Heart left ventricle (tissue), 16 donors: ENCODE measurements at regions not wholly inside any gene's neighbourhood (a gene's known extent, or its start where the extent isn't known, plus 50 kb on each side); places are given as distances from the start of the nearest gene placed in this dataset.

ENCODE experiments used
- ATAC-seq, 4 donors: fragments of 200-7000 bp; cut with Tn5 transposase; one replicate each; pipeline ENCODE4 v1.9.1; 2020 to 2022; ENCODE audit warnings: moderate library complexity in 4 of 4, mild to moderate bottlenecking in 3 of 4, moderate number of reproducible peaks in 1 of 4
- DNase-seq, 5 donors: peaks; one replicate each; pipeline ENCODE4 v3.0.0-alpha.2; 2020
- H3K27ac ChIP-seq, 12 donors: fragments of 200-600 bp; sonication (generic) in 4 of 12; one replicate each; pipeline versions ENCODE4 v1.5.0 to v1.8.0; 2016 to 2022; ENCODE audit warnings: mild to moderate bottlenecking in 2 of 12
- H3K27me3 ChIP-seq, 9 donors: fragments of 200-600 bp; sonication (generic) in 2 of 9; one replicate each; pipeline versions ENCODE4 v1.5.1 to v1.8.0; 2016 to 2022; ENCODE audit warnings: mild to moderate bottlenecking in 3 of 9
- H3K36me3 ChIP-seq, 9 donors: fragments of 200-600 bp; sonication (generic) in 2 of 9; one replicate each; pipeline versions ENCODE4 v1.5.0 to v1.8.0; 2018 to 2022; ENCODE audit warnings: mild to moderate bottlenecking in 2 of 9
- H3K4me1 ChIP-seq, 12 donors: fragments of 200-600 bp; sonication (generic) in 4 of 12; one replicate each; pipeline versions ENCODE4 v1.5.0 to v1.8.0; 2016 to 2022; ENCODE audit warnings: mild to moderate bottlenecking in 3 of 12
- H3K4me3 ChIP-seq, 12 donors: fragments of 200-600 bp; sonication (generic) in 4 of 12; one replicate each; pipeline versions ENCODE4 v1.5.0 to v1.8.0; 2017 to 2022; ENCODE audit warnings: mild to moderate bottlenecking in 9 of 12, moderate library complexity in 4 of 12
- H3K9me3 ChIP-seq, 12 donors: fragments of 200-600 bp; sonication (generic) in 4 of 12; one replicate each; pipeline versions ENCODE4 v1.5.0 to v1.8.0; 2016 to 2022; ENCODE audit warnings: mild to moderate bottlenecking in 1 of 12
- POLR2A ChIP-seq, 2 donors: fragments of 450-650 bp; IDR thresholded peaks; one replicate each; pipeline ENCODE4 v1.6.1; 2017; ENCODE audit warnings: antibody characterized with exemption in 2 of 2, mild to moderate bottlenecking in 2 of 2, moderate library complexity in 2 of 2
- WGBS, 4 donors: extraction: QIAGEN DNeasy Blood & Tissue Kit in 2 of 4; methylation state at CpG; one replicate each; pipeline versions ENCODE4 v1.1.5 to v1.1.7; 2013 to 2018; 5-methylcytosine and 5-hydroxymethylcytosine counted together
- intact Hi-C, 10 donors: fragments of 100-400 bp; cut with DNase I; formaldehyde crosslinking; loops; one replicate each; pipeline versions ENCODE4 v1.11.1 to v1.14.2; 2022
- TF ChIP-seq, protein P1 (sequence below), 12 donors: fragments of 200-600 bp; sonication (generic) in 4 of 12; IDR thresholded peaks; one replicate each; pipeline versions ENCODE4 v1.5.0 to v1.8.0; 2018 to 2022; ENCODE audit warnings: antibody characterized with exemption in 12 of 12, mild to moderate bottlenecking in 5 of 12
- donor health status: ischemic (EF 13 %, LVEDD 7.1; RV severe dilation, severe dysfunction).
- donor health status: healthy with polysubstance abuse.
- donor health status: DM: no; HTN: yes; CAD: no.
- donor health status: DM: no; HTN: no; CAD: no.
- donor health status: ischemic (EF 25% LVEDD 6.9; RV normal size, moderate dysfunction).
- donor health status: ischemic (EF 25% LVEDD 5.7; RV mildly dilated, moderate dysfunction).
- donor health status: healthy.
- donor health status: DM: yes; HTN: yes; CAD: no.
- donor health status: ischemic (EF 35%, LVEDD 5.7; RV mildly dilated, moderate dysfunction).
- donor health status: nonischemic (EF 11% LVEDD 7.7; RV severe dilation, severe dysfunction).
- donor health status: DM: yes; HTN: yes; CAD: no.
- donor health status: PGD.
- donor health status: ischemic (EF 29% LVEDD 5.4; RV normal size, mild dysfunction).
- donor health status: nonischemic (EF 23%, LVEDD 6.1; RV moderate dilation, normal function).

DNA sequence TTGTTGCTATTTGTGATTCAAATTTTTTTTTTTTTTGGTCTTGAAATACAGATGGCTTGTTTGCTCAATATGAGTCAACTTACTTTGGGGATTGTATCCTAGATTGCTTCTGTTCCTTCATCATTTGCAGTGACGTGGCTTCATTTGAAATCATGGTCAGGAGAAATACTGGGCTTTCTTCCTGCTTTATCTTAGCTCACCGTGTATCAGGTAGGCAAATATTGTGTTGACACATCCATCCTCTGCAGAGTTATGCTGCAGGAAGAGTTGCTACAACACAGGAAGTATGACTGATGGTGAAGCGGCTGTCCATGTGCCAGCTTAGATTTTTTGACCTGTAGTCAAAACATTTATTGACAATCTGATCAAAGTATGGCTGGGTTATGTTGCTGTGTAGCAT, 232.2 kb downstream of the C4orf33 start:
- no peak for ATAC-seq
- peaks cover 0 to 23% (median 0%) of the 10 kb centered on the region in 12 donors for H3K4me1 ChIP-seq
- WGBS, 4 donors, result 54 to 62% (median 58%) methylated on average over 3 of the region's 3 CpGs
- no peak overlapping the region for H3K4me3 ChIP-seq
- no peaks in the 10 kb centered on the region for H3K36me3 ChIP-seq
- TF ChIP-seq, protein P1, sequence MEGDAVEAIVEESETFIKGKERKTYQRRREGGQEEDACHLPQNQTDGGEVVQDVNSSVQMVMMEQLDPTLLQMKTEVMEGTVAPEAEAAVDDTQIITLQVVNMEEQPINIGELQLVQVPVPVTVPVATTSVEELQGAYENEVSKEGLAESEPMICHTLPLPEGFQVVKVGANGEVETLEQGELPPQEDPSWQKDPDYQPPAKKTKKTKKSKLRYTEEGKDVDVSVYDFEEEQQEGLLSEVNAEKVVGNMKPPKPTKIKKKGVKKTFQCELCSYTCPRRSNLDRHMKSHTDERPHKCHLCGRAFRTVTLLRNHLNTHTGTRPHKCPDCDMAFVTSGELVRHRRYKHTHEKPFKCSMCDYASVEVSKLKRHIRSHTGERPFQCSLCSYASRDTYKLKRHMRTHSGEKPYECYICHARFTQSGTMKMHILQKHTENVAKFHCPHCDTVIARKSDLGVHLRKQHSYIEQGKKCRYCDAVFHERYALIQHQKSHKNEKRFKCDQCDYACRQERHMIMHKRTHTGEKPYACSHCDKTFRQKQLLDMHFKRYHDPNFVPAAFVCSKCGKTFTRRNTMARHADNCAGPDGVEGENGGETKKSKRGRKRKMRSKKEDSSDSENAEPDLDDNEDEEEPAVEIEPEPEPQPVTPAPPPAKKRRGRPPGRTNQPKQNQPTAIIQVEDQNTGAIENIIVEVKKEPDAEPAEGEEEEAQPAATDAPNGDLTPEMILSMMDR (IDR thresholded peaks at IDR 0.05), result no peak
- TF ChIP-seq POLR2A (IDR thresholded peaks at IDR 0.05), result no peak
- peak overlapping the region in 1 of 12 donors; percentile 93 for H3K27ac ChIP-seq
- intact Hi-C loops, result no loop called here
- no peak for DNase-seq
- H3K27me3 ChIP-seq, result peaks cover 0 to 9% (median 0%) of the 10 kb centered on the region in 9 donors
- H3K9me3 ChIP-seq, result peaks cover 0 to 3% (median 0%) of the 10 kb centered on the region in 12 donors

DNA sequence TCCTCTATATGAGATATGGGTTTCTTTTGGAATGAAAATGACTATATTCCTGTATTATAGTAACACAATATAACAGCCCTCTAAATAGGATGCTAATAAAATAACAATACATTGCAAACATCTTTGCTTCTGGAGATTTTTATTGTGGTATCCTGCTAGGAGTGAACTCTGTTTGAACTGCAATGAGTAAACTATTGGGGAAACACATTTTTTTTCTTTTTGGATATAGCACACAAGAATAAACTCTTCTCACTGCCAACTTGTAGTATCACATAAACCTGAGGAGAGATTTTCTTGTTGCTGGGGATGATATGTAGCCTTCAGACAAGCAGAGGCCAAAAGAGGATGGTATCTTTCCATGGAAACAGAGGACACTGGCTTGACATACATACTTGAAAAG, 238.2 kb downstream of the C4orf33 start:
- TF ChIP-seq, protein P1 (IDR thresholded peaks at IDR 0.05), result no peak
- TF ChIP-seq POLR2A (IDR thresholded peaks at IDR 0.05), result no peak
- intact Hi-C loops, result no loop called here
- ATAC-seq (no peak), DNase-seq (no peak)
- H3K9me3 ChIP-seq, result peaks cover 0 to 3% (median 0%) of the 10 kb centered on the region in 12 donors
- no peaks in the 10 kb centered on the region for H3K4me1 ChIP-seq
- no peaks in the 10 kb centered on the region for H3K36me3 ChIP-seq
- H3K27ac ChIP-seq, result no peak overlapping the region
- H3K27me3 ChIP-seq, result no peaks in the 10 kb centered on the region
- H3K4me3 ChIP-seq, result no peak overlapping the region

DNA sequence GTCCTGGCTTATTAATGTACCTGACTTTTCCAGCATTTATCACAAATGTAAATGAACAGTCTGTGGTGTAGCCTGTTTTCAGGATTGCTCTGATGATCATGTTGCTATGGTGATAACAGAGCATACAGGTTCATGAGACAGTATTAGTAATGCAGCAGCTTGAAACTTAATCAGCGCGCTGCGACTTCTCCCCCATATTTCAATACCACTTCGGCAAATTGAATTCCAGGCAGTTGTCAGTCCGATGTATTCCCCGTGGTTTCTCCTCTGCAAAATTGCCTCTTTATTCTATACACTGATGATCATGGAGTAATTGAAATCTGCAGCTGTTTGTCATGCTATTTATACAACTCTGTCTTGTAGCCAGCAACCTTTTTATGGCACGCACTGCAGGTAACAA, 239.3 kb downstream of the C4orf33 start:
- no peaks in the 10 kb centered on the region for H3K27me3 ChIP-seq
- H3K9me3 ChIP-seq, result no peaks in the 10 kb centered on the region
- TF ChIP-seq POLR2A (IDR thresholded peaks at IDR 0.05), result no peak
- TF ChIP-seq, protein P1 (IDR thresholded peaks at IDR 0.05), result no peak
- H3K27ac ChIP-seq, result no peak overlapping the region
- intact Hi-C loops, result no loop called here
- H3K36me3 ChIP-seq, result no peaks in the 10 kb centered on the region
- H3K4me3 ChIP-seq, result no peak overlapping the region
- ATAC-seq (no peak), DNase-seq (no peak)
- no peaks in the 10 kb centered on the region for H3K4me1 ChIP-seq
- 86 to 90% (median 87%) methylated on average over 7 of the region's 7 CpGs for WGBS, 4 donors

DNA sequence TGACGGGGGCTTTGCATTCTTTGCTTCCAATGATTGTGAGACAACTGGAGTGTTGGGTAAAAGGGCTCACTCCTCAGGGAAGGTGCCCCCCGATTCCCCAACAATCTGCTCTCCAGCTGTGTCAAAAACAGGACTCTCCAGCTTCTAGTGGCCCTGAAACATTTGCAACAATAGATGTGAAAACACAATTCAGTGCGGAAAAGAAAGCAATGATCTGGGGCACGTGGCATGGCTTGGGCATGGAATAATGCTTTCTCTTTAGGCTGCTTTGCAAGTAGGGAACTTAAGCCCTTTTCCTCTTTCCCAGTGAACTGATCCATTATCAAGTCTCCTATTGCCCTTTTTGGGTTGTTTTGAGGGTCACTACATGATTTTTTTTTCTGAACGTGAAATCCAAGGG, 239.9 kb downstream of the C4orf33 start:
- Histone ChIP-seq H3K27ac (no peak overlapping the region), H3K9me3 (no peaks in the 10 kb centered on the region), H3K4me1 (no peaks in the 10 kb centered on the region), H3K36me3 (no peaks in the 10 kb centered on the region), H3K4me3 (no peak overlapping the region), H3K27me3 (no peaks in the 10 kb centered on the region)
- no peak for ATAC-seq
- WGBS, 4 donors, result 62 to 72% (median 67%) methylated on average over 5 of the region's 5 CpGs
- DNase-seq, result no peak
- TF ChIP-seq, protein P1 (IDR thresholded peaks at IDR 0.05), result no peak
- no peak for TF ChIP-seq POLR2A (IDR thresholded peaks at IDR 0.05)
- intact Hi-C loops, result no loop called here
